SK-N-SH (cell line): ENCODE measurements at regions not wholly inside any gene's neighbourhood (a gene's known extent, or its start where the extent isn't known, plus 50 kb on each side); places are given as distances from the start of the nearest gene placed in this dataset.

Source experiments
- CTCF ChIP-seq: fragments of 200-600 bp; sonication (generic); IDR thresholded peaks from 2 replicates; pipeline ENCODE4 v1.6.1; 2017; ENCODE audit warnings: antibody characterized with exemption, mild to moderate bottlenecking, moderate library complexity
- EP300 ChIP-seq, 2 experiments: IDR thresholded peaks; 2 replicates each; pipeline versions ENCODE4 v1.4.0 to v1.6.1; 2012; ENCODE audit warnings: borderline replicate concordance in 1 of 2, low read depth in 1 of 2, low read length in 1 of 2
- EZH2phosphoT487 ChIP-seq: fragments of 200-600 bp; sonication (generic); IDR thresholded peaks from 2 replicates; pipeline ENCODE4 v1.6.1; 2017; ENCODE audit warnings: low read depth, mixed run types, mild to moderate bottlenecking, antibody characterized with exemption, moderate library complexity, borderline replicate concordance
- IRF3 ChIP-seq: fragments of 150-350 bp; IDR thresholded peaks from 2 replicates; pipeline ENCODE4 v1.6.1; 2016; ENCODE audit warnings: mild to moderate bottlenecking, low read depth, low read length
- MEF2A ChIP-seq: IDR thresholded peaks from 2 replicates; pipeline ENCODE4 v1.4.0; 2012; ENCODE audit warnings: low read depth, borderline replicate concordance
- NFIC ChIP-seq: IDR thresholded peaks from 2 replicates; pipeline ENCODE4 v1.4.0; 2012; ENCODE audit warnings: borderline replicate concordance
- PBX3 ChIP-seq: IDR thresholded peaks from 2 replicates; pipeline ENCODE4; 2012
- REST ChIP-seq: IDR thresholded peaks from 2 replicates; pipeline ENCODE4 v1.6.1; 2012; ENCODE audit warnings: mild to moderate bottlenecking, low read depth, low read length, moderate library complexity
- TAF1 ChIP-seq: IDR thresholded peaks from 2 replicates; pipeline ENCODE4 v1.6.1; 2012; ENCODE audit warnings: low read depth, mild to moderate bottlenecking, low read length, moderate library complexity, borderline replicate concordance
- USF2 ChIP-seq: fragments of 150-350 bp; IDR thresholded peaks from 2 replicates; pipeline ENCODE4 v1.6.1; 2017; ENCODE audit warnings: antibody characterized with exemption, low read length, low read depth, borderline replicate concordance
- YY1 ChIP-seq: IDR thresholded peaks from 2 replicates; pipeline ENCODE4 v1.4.0; 2012; ENCODE audit warnings: low read depth, mild to moderate bottlenecking
- ZBTB33 ChIP-seq: IDR thresholded peaks from 2 replicates; pipeline ENCODE4 v1.4.0; 2012; ENCODE audit warnings: low read depth, borderline replicate concordance

- TF ChIP-seq EP300 (IDR thresholded peaks at IDR 0.05; ENCODE audit: borderline replicate concordance in 1 of 2, low read depth in 1 of 2, low read length in 1 of 2) (no peak), IRF3 (no peak), ZBTB33 (no peak), TAF1 (no peak), PBX3 (no peak), CTCF (no peak), NFIC (no peak), REST (no peak), YY1 (no peak), USF2 (no peak), EZH2phosphoT487 (no peak), MEF2A (no peak)
Measured at GRCh38 chr4:75158451-75158850, 225.5 kb downstream of the PARM1 start.
